WERI-Rb-1 (cell line): ENCODE measurements at regions not wholly inside any gene's neighbourhood (a gene's known extent, or its start where the extent isn't known, plus 50 kb on each side); places are given as distances from the start of the nearest gene placed in this dataset.

ENCODE experiments used
- DNase-seq: peaks from one replicate; pipeline ENCODE4 v3.0.0-alpha.2; 2020
- H3K27ac ChIP-seq: fragments of 250-450 bp; sonication (Bioruptor Pico); 2 replicates; pipeline ENCODE4 v1.5.1; 2020; ENCODE audit warnings: mild to moderate bottlenecking, moderate library complexity
- H3K27me3 ChIP-seq: fragments of 250-450 bp; sonication (Bioruptor Pico); 2 replicates; pipeline ENCODE4 v1.5.1; 2021; ENCODE audit warnings: mild to moderate bottlenecking, low read depth, moderate library complexity; ENCODE audit not compliant: insufficient read depth, severe bottlenecking
- H3K36me3 ChIP-seq: fragments of 250-450 bp; sonication (Bioruptor Pico); 2 replicates; pipeline ENCODE4 v1.5.1; 2020; ENCODE audit warnings: mild to moderate bottlenecking, moderate library complexity
- H3K4me3 ChIP-seq: 2 replicates; pipeline ENCODE4 v1.5.1; 2011; ENCODE audit warnings: low read depth, mild to moderate bottlenecking, control low read depth, low read length
- H3K9me3 ChIP-seq: fragments of 250-450 bp; sonication (Bioruptor Pico); 2 replicates; pipeline ENCODE4 v1.5.1; 2021; ENCODE audit warnings: mild to moderate bottlenecking, moderate library complexity; ENCODE audit not compliant: severe bottlenecking
- CTCF ChIP-seq: IDR thresholded peaks from 2 replicates; pipeline ENCODE4 v1.5.1; 2011; ENCODE audit warnings: low read depth, mild to moderate bottlenecking, control low read depth, inconsistent platforms, low read length

DNA sequence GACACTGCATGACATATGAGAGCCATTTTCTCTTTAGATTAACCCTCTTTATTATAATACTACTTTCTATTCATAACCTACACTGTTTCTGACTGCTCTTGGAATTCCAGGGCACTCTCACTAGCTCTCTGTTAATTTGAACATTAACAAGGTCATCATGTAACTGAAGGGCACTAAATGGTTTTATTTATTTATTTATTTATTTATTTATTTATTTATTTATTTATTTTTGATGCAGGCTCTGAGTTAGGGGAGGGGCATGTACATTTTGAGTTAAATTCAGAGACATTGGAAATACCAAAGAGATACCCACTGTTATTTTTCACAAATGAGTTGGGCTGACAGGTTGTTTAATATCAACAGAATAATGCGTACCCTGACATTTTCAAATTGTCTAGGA is 1038.7 kb upstream of the NRXN1 start:
- no peaks in the 10 kb centered on the region for H3K36me3 ChIP-seq
- TF ChIP-seq CTCF: no peak
- H3K9me3 ChIP-seq: no peaks in the 10 kb centered on the region
- H3K4me3 ChIP-seq: no peak overlapping the region
- H3K27ac ChIP-seq: no peak overlapping the region
- no peak for DNase-seq
- H3K27me3 ChIP-seq: no peaks in the 10 kb centered on the region

- Histone ChIP-seq H3K4me3 (no peak overlapping the region), H3K9me3 (no peaks in the 10 kb centered on the region), H3K27me3 (no peaks in the 10 kb centered on the region), H3K36me3 (no peaks in the 10 kb centered on the region), H3K27ac (no peak overlapping the region)
- TF ChIP-seq CTCF: no peak
- no peak for DNase-seq
Measured at GRCh38 chr2:52064234-52064633, 1032.3 kb upstream of the NRXN1 start.

DNA sequence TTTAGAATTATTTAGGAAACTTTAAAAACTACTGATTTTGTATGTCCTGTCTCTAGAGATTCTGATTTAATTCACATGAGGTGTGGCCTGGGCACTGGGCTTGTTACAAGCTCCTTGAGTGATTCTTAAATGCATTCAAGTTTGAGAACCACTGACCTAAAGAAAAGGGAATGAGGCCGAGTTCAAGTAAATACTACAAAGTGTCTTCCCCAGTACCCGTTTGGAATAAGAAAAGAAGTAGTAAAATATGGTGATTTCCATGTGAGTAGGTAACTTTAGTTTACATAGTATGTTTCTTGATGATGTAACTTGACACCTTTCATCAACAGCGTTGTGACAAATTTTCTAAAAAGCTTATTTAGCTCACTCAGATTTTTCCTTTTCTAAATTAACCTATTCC is 1022.9 kb upstream of the NRXN1 start:
- DNase-seq: no peak
- Histone ChIP-seq H3K27ac (no peak overlapping the region), H3K9me3 (no peaks in the 10 kb centered on the region), H3K4me3 (no peak overlapping the region), H3K36me3 (no peaks in the 10 kb centered on the region), H3K27me3 (no peaks in the 10 kb centered on the region)
- TF ChIP-seq CTCF: no peak

DNA sequence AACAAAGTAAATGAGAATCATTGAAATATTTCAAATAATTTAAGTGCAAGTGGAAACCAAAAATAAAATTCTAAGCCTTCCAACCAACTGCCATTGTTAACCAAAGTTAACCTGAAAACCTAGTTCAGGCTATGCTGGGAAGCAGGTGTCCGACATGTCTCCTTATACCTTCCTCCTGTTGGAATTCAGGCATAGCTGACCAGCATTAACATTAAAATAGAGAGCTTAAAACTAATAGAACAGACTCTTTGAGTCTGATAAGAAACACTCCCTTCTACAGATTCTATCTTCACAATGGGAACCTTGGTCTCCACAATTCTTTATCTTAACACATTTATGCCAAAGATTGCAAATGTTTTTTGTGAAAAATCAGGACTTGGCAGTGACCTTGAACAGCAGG is 1004.9 kb upstream of the NRXN1 start:
- no peak for TF ChIP-seq CTCF
- H3K4me3 ChIP-seq: no peak overlapping the region
- no peak for DNase-seq
- no peak overlapping the region for H3K27ac ChIP-seq
- H3K27me3 ChIP-seq: no peaks in the 10 kb centered on the region
- H3K9me3 ChIP-seq: no peaks in the 10 kb centered on the region
- no peaks in the 10 kb centered on the region for H3K36me3 ChIP-seq

DNA sequence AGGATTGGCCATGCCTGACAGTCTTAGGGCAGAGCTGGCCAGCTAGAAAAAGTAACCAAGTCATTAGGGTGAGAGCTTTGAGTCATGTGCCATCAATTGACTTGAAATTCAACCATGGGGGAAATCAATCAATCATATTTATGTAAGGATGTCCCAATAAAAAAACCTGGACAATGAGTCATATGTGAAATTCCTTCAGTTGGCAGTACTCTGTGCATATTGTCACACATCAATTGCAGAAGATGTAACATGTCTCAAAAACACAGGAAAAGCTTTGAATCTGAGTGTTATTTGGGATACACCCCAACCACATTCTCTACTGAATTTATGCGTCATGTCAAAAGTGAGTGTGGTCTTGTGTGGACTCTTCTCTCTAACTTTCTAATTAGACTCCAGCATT is 1004.1 kb upstream of the NRXN1 start:
- Histone ChIP-seq H3K9me3 (no peaks in the 10 kb centered on the region), H3K27me3 (no peaks in the 10 kb centered on the region), H3K4me3 (no peak overlapping the region), H3K36me3 (no peaks in the 10 kb centered on the region), H3K27ac (no peak overlapping the region)
- no peak for TF ChIP-seq CTCF
- DNase-seq: no peak

- TF ChIP-seq CTCF: no peak
- no peak for DNase-seq
- Histone ChIP-seq H3K27ac (no peak overlapping the region), H3K36me3 (no peaks in the 10 kb centered on the region), H3K4me3 (no peak overlapping the region), H3K9me3 (no peaks in the 10 kb centered on the region), H3K27me3 (no peaks in the 10 kb centered on the region)
Measured at GRCh38 chr2:52035391-52035790, 1003.5 kb upstream of the NRXN1 start.
